K562 (cell line): ENCODE measurements at regions not wholly inside any gene's neighbourhood (a gene's known extent, or its start where the extent isn't known, plus 50 kb on each side); places are given as distances from the start of the nearest gene placed in this dataset.

Experiments used
- ATAC-seq: fragments of 200-7000 bp; cut with Tn5 transposase; 3 replicates; pipeline ENCODE4 v1.9.1; 2020; ENCODE audit warnings: moderate library complexity
- BruUV-seq: library from RNA; stranded (reverse); fragments of 400-500 nt; replicated peaks from 2 replicates; lab custom pipeline; 2021; lab: Mats Ljungman, UMichigan
- CTCF ChIA-PET: fragments of 300-600 bp; formaldehyde crosslinking; extraction: SDS; loops from one replicate; lab custom pipeline; 2021; ENCODE audit warnings: low intra/inter-chr PET ratio; lab: Yijun Ruan, JAX
- POLR2A ChIA-PET: fragments of 300-600, 350-650 bp; sonication (Branson Sonifier 250); formaldehyde crosslinking; extraction: SDS; loops from one replicate; lab custom pipeline; 2021; ENCODE audit warnings: antibody characterized with exemption, inconsistent platforms; lab: Yijun Ruan, JAX
- DNase-seq, 4 experiments: peaks; one replicate each; pipeline versions ENCODE4 v3.0.0 to v3.0.0-alpha.2; 2011 to 2018; ENCODE audit warnings: low spot score in 3 of 4, mixed read lengths in 3 of 4; ENCODE audit errors: extremely low read depth in 1 of 4
- FAIRE-seq: peaks from 2 replicates; lab custom pipeline; 2011; peaks lifted over from hg19 to GRCh38; lab: Jason Lieb, UNC
- H2AFZ ChIP-seq: 2 replicates; pipeline ENCODE4 v1.6.0; 2011; ENCODE audit warnings: low read depth, low read length, control low read depth, inconsistent platforms
- H3K27ac ChIP-seq: fragments of 200-600 bp; 3 replicates; pipeline ENCODE4 v1.8.0; 2011; ENCODE audit warnings: low read depth, mild to moderate bottlenecking, control low read depth, inconsistent platforms, low read length, moderate library complexity, mixed read lengths; ENCODE audit errors: extremely low read depth
- H3K27me3 ChIP-seq, 2 experiments: fragments of 300-600 bp in 1 of 2; 2 replicates in 1 of 2; 3 replicates in 1 of 2; pipeline versions ENCODE4 v1.6.0 to v1.8.0; 2011; ENCODE audit warnings: inconsistent platforms in 2 of 2, low read length in 2 of 2, mild to moderate bottlenecking in 1 of 2, mixed read lengths in 1 of 2, moderate library complexity in 1 of 2; ENCODE audit not compliant: control insufficient read depth in 2 of 2, insufficient read depth in 2 of 2
- H3K36me3 ChIP-seq: fragments of 300-600 bp; 3 replicates; pipeline ENCODE4 v1.8.0; 2011; ENCODE audit warnings: mild to moderate bottlenecking, low read length, inconsistent platforms; ENCODE audit not compliant: control insufficient read depth, insufficient read depth
- H3K4me1 ChIP-seq, 2 experiments: fragments of 200-600 bp in 1 of 2; replicated peaks in 1 of 2; 2 replicates in 1 of 2; 3 replicates in 1 of 2; pipeline versions ENCODE4 v1.5.1 to v1.8.0; 2011; ENCODE audit warnings: inconsistent platforms in 2 of 2, low read length in 2 of 2, mild to moderate bottlenecking in 1 of 2, mixed read lengths in 1 of 2, moderate library complexity in 1 of 2; ENCODE audit not compliant: control insufficient read depth in 2 of 2, insufficient read depth in 2 of 2
- H3K4me2 ChIP-seq: 2 replicates; pipeline ENCODE4 v1.6.1; 2011; ENCODE audit warnings: low read length, control low read depth, inconsistent platforms, mixed read lengths; ENCODE audit not compliant: insufficient read depth
- H3K4me3 ChIP-seq: fragments of 200-600 bp; sonication (generic), shearing (Covaris generic); 2 replicates; pipeline ENCODE4 v1.5.1; 2016; ENCODE audit warnings: control low read depth, inconsistent platforms
- H3K79me2 ChIP-seq: fragments of 200-600 bp; 3 replicates; pipeline ENCODE4 v1.8.0; 2011; ENCODE audit warnings: low read length, inconsistent platforms; ENCODE audit not compliant: control insufficient read depth, insufficient read depth
- H3K9ac ChIP-seq, 2 experiments: 2 replicates each; pipeline versions ENCODE4 v1.6.0 to v1.6.1; 2011; ENCODE audit warnings: low read depth in 2 of 2, low read length in 2 of 2, control low read depth in 1 of 2, inconsistent platforms in 1 of 2, mild to moderate bottlenecking in 1 of 2, mixed read lengths in 1 of 2; ENCODE audit not compliant: insufficient read depth in 1 of 2
- H3K9me1 ChIP-seq: one replicate; pipeline ENCODE4 v1.6.0; 2011; ENCODE audit warnings: inconsistent platforms, mild to moderate bottlenecking, low read length, moderate library complexity; ENCODE audit not compliant: control insufficient read depth, insufficient read depth
- H3K9me3 ChIP-seq: replicated peaks from 2 replicates; pipeline ENCODE4 v1.5.1; 2011; ENCODE audit warnings: low read depth, low read length, inconsistent platforms; ENCODE audit not compliant: control insufficient read depth, insufficient read depth
- H4K20me1 ChIP-seq: replicated peaks from 2 replicates; pipeline ENCODE4 v1.6.1; 2011; ENCODE audit warnings: low read length, inconsistent platforms, mixed read lengths; ENCODE audit not compliant: control insufficient read depth, insufficient read depth
- MGA ChIP-seq: fragments of 450-650 bp; IDR thresholded peaks from 2 replicates; pipeline ENCODE4 v1.6.1; 2016; ENCODE audit warnings: mild to moderate bottlenecking, moderate library complexity
- TCF7L2 ChIP-seq: fragments of 150-350 bp; IDR thresholded peaks from 2 replicates; pipeline ENCODE4 v1.6.1; 2016; ENCODE audit warnings: low read depth, mild to moderate bottlenecking, low read length, moderate library complexity
- WGBS: fragments of 100-300 bp; shearing (Covaris generic); methylation state at CpG from one replicate; pipeline ENCODE4 v1.1.6; 2016; ENCODE audit warnings: low coverage, mixed read lengths; ENCODE audit not compliant: insufficient coverage; ENCODE audit errors: missing lambda C conversion rate; 5-methylcytosine and 5-hydroxymethylcytosine counted together
- in situ Hi-C: fragments of 300-500 bp; cut with MboI; formaldehyde crosslinking; loops from 4 replicates; pipeline ENCODE4 v1.15.0; 2018; ENCODE audit warnings: inconsistent platforms, mixed read lengths
- intact Hi-C: fragments of 100-400 bp; cut with micrococcal nuclease; formaldehyde crosslinking; loops from 2 replicates; pipeline ENCODE4 v1.14.2; 2022

- BruUV-seq: no TSS peak
- H3K27ac ChIP-seq: no peak overlapping the region
- peaks cover 0 to 18% of the 10 kb centered on the region in 2 experiments; a peak in 3 of 5 replicates for H3K4me1 ChIP-seq
- H3K79me2 ChIP-seq: no peaks in the 10 kb centered on the region
- H3K9me3 ChIP-seq: no peaks in the 10 kb centered on the region
- H3K9ac ChIP-seq: no peak overlapping the region
- intact Hi-C loops: no loop called here
- 62% methylated on average over 5 of the region's 5 CpGs for WGBS
- in situ Hi-C loops: no loop called here
- H3K27me3 ChIP-seq: no peaks in the 10 kb centered on the region
- ChIA-PET POLR2A (interaction anchor here (0.6 kb wide), 1 partner anchor 277 kb away, joined by 3 read pairs; the partner anchor contains the start of gene TGFBR3), CTCF (interaction anchor here (0.6 kb wide), 1 partner anchor 161 kb away, joined by 3 read pairs; no protein-coding TSS in a partner anchor)
- H3K36me3 ChIP-seq: no peaks in the 10 kb centered on the region
- no peaks in the 10 kb centered on the region for H3K9me1 ChIP-seq
- no peak overlapping the region for H3K4me3 ChIP-seq
- no peak for ATAC-seq
- no peak for FAIRE-seq
- TF ChIP-seq MGA (no peak), TCF7L2 (no peak)
- no peaks in the 10 kb centered on the region for H4K20me1 ChIP-seq
- no peak overlapping the region for H2AFZ ChIP-seq
- no peak for DNase-seq
- H3K4me2 ChIP-seq: no peak overlapping the region
These were observed 108.2 kb downstream of the CDC7 start for GRCh38 chr1:91608876-91609275.
